Glutamatergic neuron (in vitro differentiated cells): ENCODE measurements at regions not wholly inside any gene's neighbourhood (a gene's known extent, or its start where the extent isn't known, plus 50 kb on each side); places are given as distances from the start of the nearest gene placed in this dataset.

Experiments used
- DNase-seq: peaks from one replicate; pipeline ENCODE4 v3.0.0; 2022
- H3K27ac Mint-ChIP-seq: one replicate; pipeline ENCODE4 v1.8.0; 2020; ENCODE audit warnings: mild to moderate bottlenecking, mixed read lengths, inconsistent platforms; ENCODE audit not compliant: unreplicated experiment
- H3K27me3 Mint-ChIP-seq: one replicate; pipeline ENCODE4 v1.8.0; 2020; ENCODE audit warnings: mild to moderate bottlenecking, moderate library complexity, mixed read lengths, inconsistent platforms; ENCODE audit not compliant: unreplicated experiment
- H3K36me3 Mint-ChIP-seq: one replicate; pipeline ENCODE4 v1.8.0; 2020; ENCODE audit warnings: mild to moderate bottlenecking, mixed read lengths, inconsistent platforms; ENCODE audit not compliant: unreplicated experiment
- H3K4me1 Mint-ChIP-seq: one replicate; pipeline ENCODE4 v1.8.0; 2020; ENCODE audit warnings: mild to moderate bottlenecking, low read depth, mixed read lengths, inconsistent platforms; ENCODE audit not compliant: unreplicated experiment
- H3K4me3 Mint-ChIP-seq: one replicate; pipeline ENCODE4 v1.8.0; 2020; ENCODE audit warnings: mild to moderate bottlenecking, mixed read lengths, inconsistent platforms; ENCODE audit not compliant: unreplicated experiment
- H3K9me3 Mint-ChIP-seq: one replicate; pipeline ENCODE4 v1.8.0; 2020; ENCODE audit warnings: mild to moderate bottlenecking, moderate library complexity, mixed read lengths, inconsistent platforms; ENCODE audit not compliant: unreplicated experiment
- CTCF ChIP-seq: fragments of 200-600 bp; sonication (generic); IDR thresholded peaks from one replicate; pipeline ENCODE4 v1.5.0; 2021; ENCODE audit not compliant: partially characterized antibody, unreplicated experiment

DNA sequence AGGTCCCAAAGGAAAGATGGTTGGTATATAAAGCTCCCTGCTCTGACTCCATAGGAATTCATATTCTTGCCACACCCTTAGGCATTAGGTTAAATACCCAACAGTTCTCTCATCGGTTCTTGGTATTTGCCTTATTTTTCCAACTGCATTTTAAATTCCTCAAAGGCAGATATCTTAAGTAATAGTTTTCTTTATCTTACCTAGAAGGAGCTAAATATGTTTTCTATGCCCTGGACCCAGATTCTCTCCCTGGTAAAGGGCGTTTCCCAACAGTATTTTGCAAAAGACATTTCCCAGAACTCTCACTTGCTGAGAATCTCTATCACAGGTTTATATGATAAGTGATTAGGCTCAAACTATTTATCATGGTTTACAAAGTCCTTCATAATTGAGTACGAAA lies 158.6 kb upstream of the BDNF start:
- TF ChIP-seq CTCF: no peak
- Mint-ChIP-seq H3K27me3 (no peaks in the 10 kb centered on the region), H3K9me3 (no peaks in the 10 kb centered on the region), H3K4me3 (no peak overlapping the region), H3K4me1 (no peaks in the 10 kb centered on the region), H3K36me3 (no peaks in the 10 kb centered on the region), H3K27ac (no peak overlapping the region)
- no peak for DNase-seq

DNA sequence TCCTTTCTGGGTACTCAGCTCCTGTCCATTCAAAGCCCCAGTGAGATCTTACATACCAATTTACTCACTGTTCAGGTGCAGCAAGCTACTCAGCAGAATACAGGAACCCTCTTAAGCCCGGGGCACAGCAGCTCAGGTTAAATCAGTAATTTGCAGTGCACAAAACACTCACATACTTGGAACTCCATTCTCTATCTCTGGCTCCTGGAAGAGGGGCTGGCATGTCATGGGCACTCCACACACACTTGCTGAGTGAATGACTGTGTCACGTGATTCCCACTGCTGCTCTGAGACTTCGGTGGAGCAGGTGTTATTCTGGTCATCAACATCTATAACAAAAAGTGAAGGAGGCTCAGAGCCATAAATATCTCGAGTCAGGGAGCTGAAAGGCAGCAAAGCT lies 157.3 kb upstream of the BDNF start:
- Mint-ChIP-seq H3K27ac (no peak overlapping the region), H3K36me3 (no peaks in the 10 kb centered on the region), H3K9me3 (no peaks in the 10 kb centered on the region), H3K4me3 (no peak overlapping the region), H3K4me1 (no peaks in the 10 kb centered on the region), H3K27me3 (no peaks in the 10 kb centered on the region)
- DNase-seq: no peak
- no peak for TF ChIP-seq CTCF

- DNase-seq: no peak
- Mint-ChIP-seq H3K27ac (no peak overlapping the region), H3K9me3 (no peaks in the 10 kb centered on the region), H3K36me3 (no peaks in the 10 kb centered on the region), H3K27me3 (no peaks in the 10 kb centered on the region), H3K4me3 (no peak overlapping the region), H3K4me1 (no peaks in the 10 kb centered on the region)
- TF ChIP-seq CTCF: no peak
Measured at GRCh38 chr11:27857014-27857413, 156.8 kb upstream of the BDNF start.

DNA sequence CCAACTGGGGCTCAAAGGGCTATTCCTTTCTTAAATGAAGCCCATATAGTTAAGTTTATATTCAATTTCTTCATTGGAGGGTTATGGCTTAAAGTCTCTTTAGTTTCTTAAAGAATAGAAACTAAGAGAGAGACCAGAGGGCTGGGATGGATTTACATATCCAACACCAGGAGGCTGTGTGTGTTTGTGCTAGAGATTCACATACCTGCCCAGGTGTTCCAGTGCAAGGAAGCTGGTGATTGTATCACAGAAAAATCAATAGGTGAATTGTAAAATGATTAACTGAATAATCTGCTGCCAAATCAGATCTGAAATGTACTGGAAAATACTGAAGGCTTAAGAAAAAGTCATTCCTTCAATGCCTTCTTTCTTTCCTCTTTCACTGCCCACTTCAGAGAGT lies 148.2 kb upstream of the BDNF start:
- no peak for DNase-seq
- Mint-ChIP-seq H3K4me3 (no peak overlapping the region), H3K36me3 (no peaks in the 10 kb centered on the region), H3K4me1 (no peaks in the 10 kb centered on the region), H3K9me3 (no peaks in the 10 kb centered on the region), H3K27ac (no peak overlapping the region), H3K27me3 (no peaks in the 10 kb centered on the region)
- TF ChIP-seq CTCF: no peak

- no peak for DNase-seq
- Mint-ChIP-seq H3K9me3 (no peaks in the 10 kb centered on the region), H3K36me3 (no peaks in the 10 kb centered on the region), H3K4me1 (no peaks in the 10 kb centered on the region), H3K27ac (no peak overlapping the region), H3K27me3 (no peaks in the 10 kb centered on the region), H3K4me3 (no peak overlapping the region)
- no peak for TF ChIP-seq CTCF
Measured at GRCh38 chr11:27847496-27847895, 147.2 kb upstream of the BDNF start.
